RCC 7860 (cell line): ENCODE measurements at regions not wholly inside any gene's neighbourhood (a gene's known extent, or its start where the extent isn't known, plus 50 kb on each side); places are given as distances from the start of the nearest gene placed in this dataset.

Experiments
- DNase-seq: peaks from one replicate; pipeline ENCODE4 v3.0.0-alpha.2; 2015; ENCODE audit warnings: low spot score
- FAIRE-seq: peaks from 2 replicates; lab custom pipeline; 2012; peaks lifted over from hg19 to GRCh38; lab: Jason Lieb, UNC

DNA sequence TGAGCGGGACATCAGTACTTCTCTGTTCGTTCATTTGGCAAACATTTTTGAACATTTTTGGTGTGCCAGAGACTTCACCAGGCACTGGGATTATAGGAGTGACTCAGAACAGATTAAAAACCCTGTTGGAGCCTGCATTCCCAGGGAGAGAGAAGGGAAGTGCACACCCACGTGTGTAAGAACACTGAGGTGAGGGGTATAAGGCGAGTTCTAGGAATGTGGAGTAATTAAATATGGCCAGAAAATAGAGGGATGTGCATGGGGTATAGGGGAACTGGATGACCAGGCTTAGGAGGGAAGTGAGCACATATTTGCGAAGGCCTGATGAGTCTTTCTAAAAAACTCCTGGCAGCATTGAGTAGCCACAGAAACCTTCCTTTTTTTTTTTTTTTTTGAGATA is 401.2 kb upstream of the C2CD4B start:
- no peak for FAIRE-seq
- no peak for DNase-seq

DNA sequence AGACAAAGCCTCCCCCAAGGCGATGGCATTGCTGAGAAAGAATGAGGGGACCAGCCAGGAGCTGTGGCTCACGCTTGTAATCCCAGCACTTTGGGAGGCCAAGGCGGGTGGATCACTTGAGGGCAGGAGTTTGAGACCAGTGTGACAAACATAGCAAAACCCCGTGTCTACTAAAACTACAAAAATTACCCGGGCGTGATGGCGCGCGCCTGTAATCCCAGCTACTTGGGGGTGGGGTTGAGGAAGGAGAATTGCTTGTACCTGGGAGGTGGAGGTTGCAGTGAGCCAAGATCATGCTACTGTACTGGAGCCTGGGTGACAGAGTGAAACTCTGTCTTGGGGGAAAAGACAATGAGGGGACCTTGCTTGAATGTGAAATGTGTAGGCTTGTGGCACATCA is 402.4 kb upstream of the C2CD4B start:
- no peak for FAIRE-seq

DNA sequence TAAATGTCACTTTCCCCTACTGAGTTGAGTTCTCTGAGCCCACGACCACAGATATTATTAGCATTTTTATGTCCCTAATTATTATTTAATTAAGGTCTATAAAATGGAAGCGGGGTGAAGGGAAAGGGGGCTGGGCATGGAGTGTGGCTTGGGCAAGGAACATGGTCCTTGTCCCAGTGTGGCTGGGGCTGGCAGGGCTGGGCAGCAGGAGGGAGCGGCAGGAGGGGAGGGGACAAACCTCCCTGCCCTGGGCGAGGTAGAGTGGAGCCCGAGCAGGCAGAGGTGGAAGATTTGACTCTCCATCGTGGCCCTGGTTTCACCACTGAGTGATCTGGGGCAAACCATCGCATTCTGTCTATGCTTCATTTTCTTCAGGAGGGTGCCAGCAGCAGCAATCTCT is 402.9 kb upstream of the C2CD4B start:
- FAIRE-seq = no peak
- no peak for DNase-seq

More for the DNA sequence above, 402.4 kb upstream of the C2CD4B start:
- DNase-seq = no peak

DNA sequence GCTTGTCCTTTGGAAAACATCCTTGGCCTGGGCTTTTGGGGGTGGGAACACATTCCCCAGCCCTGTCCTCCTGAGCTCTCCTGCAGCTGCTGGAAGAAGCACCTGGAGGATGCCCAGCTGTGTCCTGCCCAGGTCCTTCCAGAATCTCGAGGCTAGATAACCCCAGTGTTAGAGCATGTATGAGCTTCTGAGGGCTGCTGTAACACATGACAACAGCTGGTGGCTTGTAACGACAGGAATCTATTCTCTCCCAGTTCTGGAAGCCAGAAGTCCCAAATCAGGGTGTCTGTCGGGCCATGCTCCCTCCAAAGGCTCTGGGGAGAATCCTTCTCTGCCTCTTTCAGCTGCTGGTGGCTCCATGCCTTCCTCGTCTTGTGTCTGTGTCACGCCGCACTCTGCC is 403.6 kb upstream of the C2CD4B start:
- FAIRE-seq = no peak

DNA sequence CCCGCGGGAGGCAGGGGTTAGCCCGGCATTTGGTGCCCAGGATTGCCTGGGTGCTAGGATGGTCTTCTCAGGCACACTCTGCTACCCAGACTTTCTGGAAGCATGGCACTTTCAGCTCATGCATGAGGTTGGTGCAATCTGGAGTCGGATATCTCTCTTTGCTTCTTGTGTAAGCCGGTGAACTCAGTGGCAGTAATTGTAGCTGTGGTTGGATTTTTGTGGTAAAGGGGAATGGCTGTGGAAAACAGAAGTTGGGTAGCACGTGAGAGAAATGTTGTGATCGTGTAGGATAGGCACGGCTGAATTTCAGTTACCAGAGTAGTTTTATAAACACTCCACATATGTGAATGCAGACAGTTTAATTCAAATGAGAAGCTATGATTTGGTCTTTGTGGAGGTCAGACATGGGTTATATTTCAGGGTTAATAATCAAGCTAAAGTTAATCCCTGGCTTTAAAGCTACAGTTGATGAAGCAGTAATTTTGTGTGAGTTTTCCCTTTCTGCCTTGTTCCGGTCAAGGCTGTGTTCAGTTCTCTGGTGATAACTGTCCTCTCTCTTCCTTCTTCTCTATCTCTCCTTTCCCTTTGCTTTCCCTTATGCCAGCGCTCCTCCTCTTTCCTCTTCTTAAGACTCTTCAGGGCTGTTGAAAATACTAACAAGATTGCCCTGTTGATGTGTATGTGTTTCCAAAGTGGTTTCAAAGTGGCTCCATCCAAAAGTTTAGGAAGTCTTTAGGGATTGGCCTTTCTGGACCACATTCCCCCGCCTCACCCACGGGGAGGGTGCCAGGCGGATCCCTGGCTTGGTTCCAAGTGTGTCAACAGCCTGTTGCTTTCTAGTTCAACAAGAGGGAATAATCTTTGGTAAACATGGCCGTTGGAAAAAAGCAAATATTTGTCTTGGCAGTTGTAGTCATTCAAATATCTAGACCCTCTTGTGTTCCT is 404.6 kb upstream of the C2CD4B start:
- DNase-seq = peak; percentile 83
- peak; percentile 95 for FAIRE-seq

More for the DNA sequence above, 403.6 kb upstream of the C2CD4B start:
- no peak for DNase-seq

DNA sequence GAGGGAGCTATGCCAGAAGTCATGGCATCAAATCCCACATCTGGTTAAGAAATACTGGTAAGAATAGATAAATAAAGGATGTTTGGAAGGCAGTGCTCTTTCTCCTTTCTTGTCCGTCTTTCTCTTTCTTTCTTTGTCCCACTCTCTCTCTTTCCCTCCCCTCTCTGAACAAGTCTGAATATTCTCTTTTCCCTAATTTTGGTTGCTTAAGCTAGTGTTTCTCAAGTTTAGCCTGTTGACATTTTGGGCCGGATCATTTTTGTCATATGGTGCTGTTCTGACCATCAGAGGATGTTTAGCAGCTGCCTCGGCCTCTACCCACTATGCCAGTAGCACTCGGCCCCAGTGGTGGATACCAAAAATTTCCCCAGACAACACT is 405.3 kb upstream of the C2CD4B start:
- FAIRE-seq = no peak

DNA sequence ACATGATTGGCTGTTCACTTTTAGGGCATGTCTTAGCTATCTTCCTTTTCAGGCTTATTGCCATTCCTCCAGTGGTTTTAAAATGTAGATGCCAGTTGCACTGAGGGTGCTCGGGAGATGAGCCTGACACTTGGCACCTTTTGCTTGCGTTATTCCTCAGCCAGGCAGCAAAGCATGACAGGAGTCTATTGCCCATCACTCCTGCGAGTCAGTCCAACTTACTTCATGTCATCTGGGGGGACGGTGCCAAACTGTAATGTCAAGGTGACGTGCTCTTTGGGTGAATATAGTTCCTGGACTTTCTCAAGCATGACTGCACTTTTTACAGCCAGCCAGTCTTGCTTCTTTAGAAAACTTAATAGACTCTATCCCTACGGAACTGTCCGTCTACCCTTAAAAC is 406.0 kb upstream of the C2CD4B start:
- DNase-seq (peak; percentile 42), FAIRE-seq (no peak)

More for the DNA sequence above, 405.3 kb upstream of the C2CD4B start:
- DNase-seq = no peak

DNA sequence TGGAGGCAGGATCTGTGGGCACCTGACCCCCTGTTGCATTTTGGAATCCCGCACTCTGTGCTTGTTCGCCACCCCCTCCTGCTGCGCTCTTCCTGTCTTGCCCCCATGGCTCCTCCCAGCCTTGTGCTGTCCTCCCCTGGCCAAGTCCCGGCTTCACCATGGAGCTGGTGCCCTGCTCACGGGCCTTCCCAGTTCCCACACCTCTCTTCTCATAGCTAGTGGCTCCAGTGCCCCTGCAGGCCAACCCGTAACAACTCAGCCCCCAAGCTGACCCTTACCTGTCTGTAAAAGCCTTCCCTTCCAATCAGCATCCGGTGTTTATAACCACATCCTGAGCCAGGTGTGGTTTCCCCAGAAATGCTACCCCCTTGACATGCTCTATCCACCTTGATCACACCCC is 407.7 kb upstream of the C2CD4B start:
- FAIRE-seq = no peak

DNA sequence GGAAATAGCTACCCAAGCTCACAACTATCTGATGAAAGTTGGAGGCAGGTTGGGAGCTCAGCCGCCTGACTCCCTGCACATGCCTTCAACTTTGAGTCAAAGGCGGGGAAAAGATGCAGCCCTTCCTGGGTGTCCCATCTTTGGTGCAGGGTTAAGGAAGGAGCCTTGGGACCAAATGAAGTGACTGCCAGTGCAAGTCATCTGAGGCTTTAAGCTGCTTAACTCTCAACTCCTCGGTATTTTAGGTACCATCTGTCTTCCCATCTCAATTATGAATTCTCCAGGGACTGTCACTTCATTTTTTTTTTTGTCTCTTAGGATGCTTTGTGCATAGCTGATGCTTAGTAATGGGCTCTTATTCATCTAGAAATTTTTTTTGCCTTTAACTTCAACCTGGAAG is 408.8 kb upstream of the C2CD4B start:
- DNase-seq (no peak), FAIRE-seq (no peak)

More for the DNA sequence above, 407.7 kb upstream of the C2CD4B start:
- DNase-seq = no peak

DNA sequence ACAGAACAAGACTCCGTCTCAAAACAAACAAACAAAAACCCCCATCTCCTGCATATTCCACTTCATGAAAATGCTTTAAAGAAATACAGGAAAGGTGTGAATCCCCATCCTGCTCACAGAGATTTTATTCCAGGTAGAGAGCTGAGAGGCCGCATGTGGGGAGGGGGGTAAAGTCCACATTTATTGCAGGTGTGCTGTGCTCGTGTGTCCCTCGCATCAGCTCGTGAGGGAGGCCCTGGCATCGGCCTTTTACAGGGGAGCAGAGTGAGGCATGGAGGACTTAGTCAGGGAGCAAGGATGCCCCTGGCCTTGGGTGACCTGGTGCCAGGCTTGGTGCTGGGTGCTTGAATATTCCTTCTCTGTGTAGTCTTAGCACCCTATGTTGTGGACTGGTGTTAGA is 413.5 kb upstream of the C2CD4B start:
- DNase-seq (no peak), FAIRE-seq (no peak)

DNA sequence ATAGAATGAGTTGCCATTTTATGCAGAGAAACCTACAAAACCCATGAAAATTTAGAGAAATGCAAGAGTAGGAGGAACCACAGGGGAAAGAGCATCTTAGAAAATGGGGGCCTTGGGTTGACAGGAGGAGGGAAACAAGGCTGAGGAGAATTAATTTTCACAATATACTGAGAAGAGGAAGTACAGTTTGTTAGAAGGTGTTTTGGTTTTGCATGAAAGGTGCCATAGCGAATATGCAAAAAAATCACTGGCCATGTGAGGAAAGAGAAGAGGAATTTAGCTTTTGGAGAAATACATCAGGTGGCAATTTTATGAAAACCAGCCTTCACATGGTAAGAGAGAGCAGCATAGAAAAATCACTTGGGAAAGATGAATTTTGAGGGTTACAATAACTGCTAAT is 413.9 kb upstream of the C2CD4B start:
- FAIRE-seq = no peak

DNA sequence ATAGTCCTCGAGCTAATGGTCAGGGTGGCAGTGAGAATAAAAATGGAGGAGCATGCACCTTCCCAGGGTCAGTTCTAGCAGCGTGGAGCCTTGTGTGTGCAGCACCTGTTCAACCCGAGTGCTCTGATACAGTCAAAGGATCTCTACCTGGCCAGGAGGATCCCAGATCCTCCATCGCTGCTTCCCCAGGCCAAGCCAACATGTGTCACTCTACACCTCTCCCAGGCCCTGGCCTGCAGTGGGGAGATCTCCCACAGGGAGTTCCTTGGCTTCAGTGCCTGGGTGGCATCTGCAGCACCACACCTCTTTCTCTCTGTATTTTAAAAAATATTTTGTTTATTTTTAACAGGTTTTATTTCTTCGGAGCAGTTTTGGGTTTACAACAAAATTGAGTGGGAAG is 414.8 kb upstream of the C2CD4B start:
- DNase-seq (no peak), FAIRE-seq (no peak)

More for the DNA sequence above, 413.9 kb upstream of the C2CD4B start:
- DNase-seq = no peak

DNA sequence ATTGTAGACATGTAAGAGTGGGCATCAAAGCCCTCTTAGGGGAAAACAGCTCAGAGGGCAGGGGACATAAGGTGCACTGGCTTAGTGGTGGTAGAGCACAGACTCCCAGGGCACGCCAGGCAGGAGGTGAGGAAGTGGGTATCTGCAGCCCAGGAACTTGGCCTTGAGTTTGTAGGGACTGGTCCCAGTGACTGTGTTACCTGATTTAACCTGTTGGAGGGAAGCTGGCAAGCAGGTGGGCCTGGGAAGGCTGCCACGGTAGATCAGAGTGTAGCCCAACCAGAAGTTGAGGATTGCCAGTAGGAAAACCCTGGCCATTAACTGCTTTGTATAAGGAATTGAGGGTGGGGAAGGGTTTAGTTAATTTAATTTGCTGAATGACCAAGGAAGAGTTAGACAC is 417.5 kb upstream of the C2CD4B start:
- FAIRE-seq (no peak), DNase-seq (no peak)

DNA sequence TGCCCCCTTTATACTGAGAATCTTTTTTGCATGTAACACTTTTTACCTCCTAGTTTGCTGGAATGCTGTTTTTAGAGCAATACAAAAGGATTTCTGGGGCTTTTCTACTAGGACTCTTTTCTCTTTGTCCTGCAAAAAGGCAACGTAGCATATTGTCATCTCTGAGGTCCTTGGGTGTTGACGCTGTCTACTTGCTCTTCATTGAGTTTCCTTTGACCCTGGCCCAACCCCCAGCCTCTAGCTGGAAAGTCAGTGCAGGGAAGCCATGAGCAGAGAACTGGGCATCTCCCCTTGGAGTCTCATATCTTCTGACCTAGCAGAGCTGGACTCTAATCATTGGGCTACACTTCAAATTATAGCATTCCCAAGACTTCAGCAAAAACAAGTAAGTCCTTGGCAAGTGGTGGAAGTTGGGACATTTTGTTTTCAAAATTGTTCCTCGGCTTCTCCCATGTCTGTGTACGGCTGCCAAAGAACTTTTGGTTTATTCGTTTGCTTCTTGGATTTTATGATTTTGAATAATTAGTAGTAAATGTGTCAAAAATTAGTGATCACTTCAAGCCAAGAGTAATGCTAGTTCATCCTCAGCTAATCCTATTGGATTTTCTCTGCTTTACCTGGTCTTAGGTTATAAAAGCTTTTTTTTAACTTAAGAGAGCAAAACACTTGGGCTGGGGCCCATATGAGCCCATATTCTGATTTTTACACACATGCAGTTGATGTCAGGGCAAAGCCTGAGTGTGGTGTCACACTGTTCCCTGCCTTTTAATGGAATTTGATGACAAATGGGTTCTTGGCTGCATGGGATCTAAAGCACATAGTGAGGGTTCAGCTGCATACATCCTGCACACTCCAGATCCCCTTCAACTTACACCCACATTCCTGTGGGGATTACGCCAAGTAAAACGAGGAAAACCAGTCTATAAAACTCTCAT is 419.5 kb upstream of the C2CD4B start:
- DNase-seq = no peak
- FAIRE-seq = no peak

DNA sequence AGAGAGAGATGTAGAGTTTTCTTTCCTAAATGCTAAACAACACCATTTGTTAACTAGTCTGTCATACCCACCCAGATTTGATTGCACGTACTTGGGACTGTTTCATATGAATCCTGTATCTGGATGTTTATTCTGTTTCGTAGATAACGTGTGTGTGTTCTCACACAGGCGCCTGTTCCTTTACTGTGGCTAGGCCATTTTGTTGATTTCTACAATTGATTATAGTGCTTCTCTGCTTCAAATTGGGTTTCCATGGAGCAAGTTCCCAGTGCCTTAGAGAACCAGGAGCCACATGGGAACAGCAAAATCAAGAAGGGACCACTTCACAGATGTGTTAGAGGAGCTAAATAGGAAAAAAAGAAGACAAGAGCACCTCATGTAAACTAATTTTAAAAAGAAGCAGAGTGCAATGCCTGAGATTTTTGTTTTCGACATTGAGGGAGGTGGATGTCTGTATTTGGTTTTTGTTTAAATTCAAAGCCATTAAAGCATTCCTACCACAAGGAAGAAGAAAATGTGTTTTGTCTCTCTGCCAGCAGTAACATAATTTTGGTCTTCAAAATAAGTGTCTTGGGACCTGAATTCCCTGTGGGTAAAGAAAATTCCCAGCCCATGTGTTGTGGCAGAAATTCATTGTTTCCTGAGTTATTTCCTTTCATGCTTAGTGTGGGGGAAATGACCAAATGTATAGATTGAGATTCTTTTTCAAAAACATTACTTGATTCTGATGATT is 424.0 kb upstream of the C2CD4B start:
- no peak for DNase-seq
- FAIRE-seq = no peak

DNA sequence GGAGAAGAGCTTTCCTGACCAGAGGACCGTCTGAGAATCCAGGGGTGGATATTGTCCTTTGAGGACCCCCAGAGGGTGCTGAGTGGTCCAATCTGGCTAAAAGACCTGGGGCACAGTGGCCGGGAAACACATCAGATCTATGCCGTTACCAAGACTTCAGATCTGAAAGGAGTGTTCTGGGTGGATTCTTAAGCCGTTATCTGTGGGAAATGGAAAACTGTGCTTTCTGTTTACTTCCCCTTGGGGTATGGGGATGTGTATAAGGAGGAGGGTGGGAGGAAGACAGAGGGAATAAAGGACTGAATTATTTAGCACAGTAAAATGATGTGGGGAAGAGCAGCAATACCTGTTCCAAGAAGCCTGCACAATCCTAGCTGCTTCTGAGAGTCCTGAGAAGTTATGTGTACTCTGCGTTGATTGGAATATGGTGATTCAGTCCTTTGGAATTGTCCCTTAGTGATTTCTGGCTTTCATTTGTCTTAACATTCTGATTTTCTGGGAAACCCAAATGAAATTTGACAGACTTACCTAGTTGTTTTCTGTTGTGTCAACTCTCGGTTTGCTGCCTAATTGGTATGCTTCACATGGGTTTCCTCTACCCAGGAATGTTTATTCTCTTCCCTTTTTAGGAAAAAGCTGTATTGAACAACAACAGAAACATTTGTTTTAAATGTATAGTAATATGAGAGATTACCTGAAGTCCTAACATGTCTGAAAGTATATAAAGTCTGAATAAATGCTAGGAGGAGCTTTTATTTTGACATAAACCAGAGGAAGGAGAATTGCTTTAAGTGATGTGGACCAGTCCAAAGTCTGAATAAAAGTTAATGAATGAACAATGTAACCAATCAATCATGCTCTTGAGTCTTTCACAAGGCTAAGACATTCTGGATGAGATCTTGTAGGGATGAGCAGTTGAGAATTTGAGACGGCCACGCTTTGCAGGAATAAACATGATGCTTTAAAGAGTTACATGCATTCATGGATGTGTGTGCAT is 427.1 kb upstream of the C2CD4B start:
- DNase-seq (peak; percentile 43), FAIRE-seq (peak; percentile 85)

DNA sequence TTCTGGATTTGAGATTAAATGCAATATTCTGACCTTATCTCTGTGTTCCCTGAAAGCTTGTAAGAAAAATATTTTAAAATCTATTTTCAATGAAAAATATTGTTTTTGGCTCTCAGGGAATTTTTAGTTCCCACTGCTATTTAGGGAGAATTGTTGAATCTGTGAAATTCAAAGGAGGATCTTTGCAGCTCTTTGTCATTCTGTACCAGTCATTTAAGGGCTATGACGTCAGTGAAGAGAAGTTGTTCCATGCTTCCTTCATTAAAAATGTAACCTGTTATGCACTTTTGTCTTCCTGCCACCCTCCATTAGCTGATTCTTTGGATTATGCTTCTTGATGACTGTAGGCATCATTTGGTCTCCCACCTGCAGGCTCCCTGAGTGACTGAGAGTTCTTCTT is 427.8 kb upstream of the C2CD4B start:
- no peak for FAIRE-seq
- no peak for DNase-seq

DNA sequence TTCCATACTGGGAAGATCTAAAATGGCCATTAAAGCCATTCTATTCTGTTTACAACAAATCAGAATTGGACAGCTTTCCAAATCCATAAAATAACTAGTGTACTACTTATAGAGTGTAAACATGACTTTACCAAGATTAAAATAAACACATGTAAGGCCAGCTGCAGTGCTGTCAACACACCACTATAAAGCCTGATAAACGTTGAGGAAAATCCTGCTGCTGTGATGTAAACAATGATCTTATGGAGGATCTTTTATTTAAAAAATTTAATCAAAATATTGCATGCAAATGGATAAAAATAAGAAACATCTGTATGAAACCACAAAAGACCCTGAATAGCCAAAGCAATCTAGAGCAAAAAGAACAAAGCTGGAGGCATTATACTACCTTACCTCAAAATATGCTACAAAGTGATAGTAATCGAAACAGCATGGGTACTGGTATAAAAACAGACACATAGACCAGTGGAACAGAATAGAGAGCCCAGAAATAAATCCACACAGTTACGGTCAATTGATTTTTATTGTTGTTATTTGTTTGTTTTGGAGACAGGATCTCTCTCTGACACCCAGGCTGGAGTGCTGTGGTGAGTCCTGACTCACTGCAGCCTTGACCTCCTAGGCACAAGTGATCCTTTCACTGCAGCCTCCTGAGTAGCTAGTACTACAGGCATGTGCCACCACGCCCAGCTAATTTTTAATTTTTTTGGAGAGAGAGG is 428.8 kb upstream of the C2CD4B start:
- DNase-seq (peak; percentile 29), FAIRE-seq (no peak)

DNA sequence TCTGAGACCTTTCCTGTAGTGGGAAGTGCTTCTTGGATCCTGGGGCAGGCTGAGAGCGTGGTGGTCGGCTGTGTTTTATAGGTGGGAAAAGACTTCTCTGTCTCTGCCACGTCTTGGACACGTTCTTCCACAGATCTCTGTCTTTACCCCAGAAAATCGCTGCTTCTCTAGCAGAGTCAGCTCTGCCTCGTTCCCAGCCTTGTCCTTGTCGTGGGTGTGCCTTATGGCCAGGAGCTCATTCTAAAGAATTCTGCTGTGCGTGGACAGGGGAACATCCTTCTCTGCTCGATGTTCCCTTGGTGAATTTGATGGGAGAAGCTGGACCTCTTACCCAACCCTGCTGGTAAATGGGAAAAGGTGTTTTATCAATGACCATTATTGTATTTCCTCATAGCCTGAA is 433.1 kb upstream of the C2CD4B start:
- FAIRE-seq = no peak
- no peak for DNase-seq
